GM12875 (cell line): ENCODE measurements at regions not wholly inside any gene's neighbourhood (a gene's known extent, or its start where the extent isn't known, plus 50 kb on each side); places are given as distances from the start of the nearest gene placed in this dataset.
"Not testable (repeated sequence)": the region's sequence is repeated elsewhere in the genome, so short reads cannot be mapped to it uniquely, and the experiment has no call there.

Experiments used
- H3K4me3 ChIP-seq: one replicate; pipeline ENCODE4 v1.5.1; 2011; ENCODE audit warnings: low read depth, low read length, control low read depth
- TF ChIP-seq, protein P1 (sequence below): IDR thresholded peaks from 2 replicates; pipeline ENCODE4 v1.5.1; 2011; ENCODE audit warnings: low read depth, mild to moderate bottlenecking, control low read depth, inconsistent platforms, low read length, moderate library complexity, borderline replicate concordance; ENCODE audit not compliant: insufficient read depth

DNA sequence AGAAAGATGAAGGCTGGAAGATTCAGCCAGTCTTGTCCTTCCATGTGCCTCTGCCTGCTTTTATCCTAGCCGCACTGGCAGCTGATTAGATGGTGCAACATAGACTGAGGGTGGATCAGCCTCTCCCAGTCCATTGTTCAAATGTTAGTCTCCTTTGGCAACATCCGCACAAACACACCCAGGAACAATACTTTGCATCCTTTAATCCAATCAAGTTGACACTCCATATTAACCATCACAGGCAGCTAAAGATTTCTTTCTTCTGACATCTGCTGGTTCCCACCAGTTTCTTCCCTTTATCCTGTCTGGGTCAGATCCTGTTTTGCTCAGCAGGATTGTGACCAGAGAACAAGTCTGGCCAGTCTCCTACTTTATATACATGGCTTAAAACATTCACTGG is 276.5 kb upstream of the TYRP1 start:
- TF ChIP-seq, protein P1, sequence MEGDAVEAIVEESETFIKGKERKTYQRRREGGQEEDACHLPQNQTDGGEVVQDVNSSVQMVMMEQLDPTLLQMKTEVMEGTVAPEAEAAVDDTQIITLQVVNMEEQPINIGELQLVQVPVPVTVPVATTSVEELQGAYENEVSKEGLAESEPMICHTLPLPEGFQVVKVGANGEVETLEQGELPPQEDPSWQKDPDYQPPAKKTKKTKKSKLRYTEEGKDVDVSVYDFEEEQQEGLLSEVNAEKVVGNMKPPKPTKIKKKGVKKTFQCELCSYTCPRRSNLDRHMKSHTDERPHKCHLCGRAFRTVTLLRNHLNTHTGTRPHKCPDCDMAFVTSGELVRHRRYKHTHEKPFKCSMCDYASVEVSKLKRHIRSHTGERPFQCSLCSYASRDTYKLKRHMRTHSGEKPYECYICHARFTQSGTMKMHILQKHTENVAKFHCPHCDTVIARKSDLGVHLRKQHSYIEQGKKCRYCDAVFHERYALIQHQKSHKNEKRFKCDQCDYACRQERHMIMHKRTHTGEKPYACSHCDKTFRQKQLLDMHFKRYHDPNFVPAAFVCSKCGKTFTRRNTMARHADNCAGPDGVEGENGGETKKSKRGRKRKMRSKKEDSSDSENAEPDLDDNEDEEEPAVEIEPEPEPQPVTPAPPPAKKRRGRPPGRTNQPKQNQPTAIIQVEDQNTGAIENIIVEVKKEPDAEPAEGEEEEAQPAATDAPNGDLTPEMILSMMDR = no peak
- no peak overlapping the region for H3K4me3 ChIP-seq

DNA sequence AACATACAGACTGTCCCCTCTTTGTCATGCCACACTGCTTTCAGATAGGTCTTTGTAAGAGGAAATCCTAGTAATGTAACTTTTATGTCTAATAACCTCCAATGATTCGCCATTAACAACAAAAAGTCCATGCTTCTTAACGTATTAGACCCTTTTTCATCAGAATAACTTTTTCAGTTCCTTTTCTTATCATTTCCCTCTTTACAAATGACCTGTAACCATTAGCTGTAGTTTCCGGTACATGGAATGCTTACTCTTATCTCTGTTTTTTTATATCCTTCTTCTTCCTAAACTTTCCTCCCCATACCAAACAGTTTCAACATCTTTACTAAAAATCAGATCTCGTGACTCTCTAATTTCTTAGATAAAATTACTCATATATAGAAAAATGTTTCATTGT is 268.9 kb upstream of the TYRP1 start:
- TF ChIP-seq, protein P1 = no peak

DNA sequence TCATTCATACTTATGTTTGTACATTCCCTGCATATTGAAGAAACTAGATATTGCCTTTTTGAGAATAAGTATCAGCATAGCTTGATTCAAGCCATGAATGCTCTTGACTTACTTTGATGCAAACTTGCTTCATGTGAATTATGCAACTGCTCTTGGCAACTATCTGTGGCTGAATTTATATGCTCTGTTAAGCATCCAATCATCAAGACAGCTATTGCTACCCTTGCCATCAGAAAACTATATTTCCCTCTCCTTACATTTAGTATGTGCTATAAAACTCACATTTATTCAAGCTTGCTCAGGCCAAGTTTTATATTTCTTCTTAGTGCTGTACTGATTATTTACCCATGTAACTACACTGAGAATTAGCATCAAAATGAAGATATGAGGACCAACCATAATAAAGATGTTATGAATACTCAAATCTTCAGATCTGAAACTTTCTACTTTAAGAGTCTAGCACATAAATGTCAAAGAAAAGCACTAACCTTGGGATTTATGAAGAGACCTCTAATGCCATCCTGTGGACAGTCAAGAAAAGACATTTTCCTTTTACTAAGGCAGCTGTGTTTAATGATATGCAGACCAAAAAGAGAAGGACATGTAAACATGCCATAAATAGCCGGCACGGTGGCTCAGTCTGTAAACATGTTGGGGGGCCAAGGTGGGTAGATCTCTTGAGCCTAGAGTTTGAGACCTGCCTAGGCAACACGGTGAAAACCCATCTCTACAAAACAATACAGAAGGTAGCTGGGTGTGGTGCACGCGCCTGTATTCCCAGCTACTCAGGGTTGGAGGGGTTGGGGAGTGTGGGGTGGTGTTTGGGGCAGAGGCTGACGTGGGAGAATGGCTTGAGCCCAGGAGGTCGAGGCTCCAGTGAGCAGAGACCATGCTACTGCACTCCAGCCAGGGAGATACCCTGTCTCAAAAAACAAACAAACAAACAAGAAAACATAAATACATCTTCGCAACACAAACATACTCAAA is 267.0 kb upstream of the TYRP1 start:
- TF ChIP-seq, protein P1 = no peak
- no peak overlapping the region for H3K4me3 ChIP-seq

More for the DNA sequence above, 268.9 kb upstream of the TYRP1 start:
- H3K4me3 ChIP-seq = no peak overlapping the region

DNA sequence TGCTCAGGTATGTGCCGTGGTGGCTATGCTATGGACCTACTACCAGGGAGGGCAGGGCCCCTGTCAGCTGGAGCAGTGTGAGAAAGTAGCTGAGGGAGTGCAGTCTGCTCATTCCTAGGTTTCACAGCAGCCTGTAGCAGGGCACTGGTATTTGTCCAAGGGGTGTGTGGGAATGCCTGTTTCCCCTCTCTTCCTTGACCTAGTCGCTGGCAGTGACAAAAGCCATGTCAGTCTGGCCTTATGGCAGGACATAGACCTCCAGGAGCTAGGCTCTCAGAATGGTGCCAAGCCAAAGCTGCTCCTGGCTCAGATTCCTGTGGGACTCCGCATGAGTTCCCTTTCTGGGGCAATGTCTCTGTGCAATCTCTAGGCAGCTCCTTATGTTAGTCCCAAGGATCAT is 253.9 kb upstream of the TYRP1 start:
- TF ChIP-seq, protein P1 = no peak
- no peak overlapping the region for H3K4me3 ChIP-seq

DNA sequence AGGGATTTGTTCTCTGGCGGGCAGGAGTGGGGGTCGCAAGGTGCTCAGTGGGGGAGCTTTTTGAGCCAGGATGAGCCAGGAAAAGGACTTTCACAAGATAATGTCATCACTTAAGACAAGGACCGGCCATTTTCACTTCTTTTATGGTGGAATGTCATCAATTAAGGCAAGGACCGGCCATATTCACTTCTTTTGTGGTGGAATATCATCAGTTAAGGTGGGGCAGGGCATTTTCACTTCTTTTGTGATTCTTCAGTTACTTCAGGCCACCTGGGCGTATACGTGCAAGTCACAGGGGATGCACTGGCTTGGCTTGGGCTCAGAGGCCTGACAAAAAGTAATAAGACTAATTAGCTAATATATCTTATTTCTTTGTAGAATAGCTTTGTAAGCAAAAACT is 252.1 kb upstream of the TYRP1 start:
- H3K4me3 ChIP-seq = not testable (repeated sequence)

DNA sequence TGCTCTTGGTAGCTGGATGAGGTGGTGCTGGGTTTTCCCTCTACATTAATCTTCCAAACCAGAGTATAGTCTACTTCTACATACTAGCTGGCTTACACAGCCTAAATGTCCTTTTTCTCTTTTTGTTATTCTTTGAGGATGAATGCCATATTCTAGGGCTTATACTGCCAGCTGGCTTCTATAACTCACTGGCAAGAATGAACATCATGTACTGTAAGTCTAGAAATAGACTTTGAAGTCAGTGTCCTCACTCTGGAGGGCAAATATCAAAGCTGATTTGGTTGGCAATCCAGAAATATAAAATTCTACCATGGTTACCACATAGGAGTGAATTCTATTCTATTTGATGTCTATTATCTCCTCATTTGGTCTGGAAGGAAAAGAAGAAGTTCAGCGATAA is 251.7 kb upstream of the TYRP1 start:
- H3K4me3 ChIP-seq = no peak overlapping the region

DNA sequence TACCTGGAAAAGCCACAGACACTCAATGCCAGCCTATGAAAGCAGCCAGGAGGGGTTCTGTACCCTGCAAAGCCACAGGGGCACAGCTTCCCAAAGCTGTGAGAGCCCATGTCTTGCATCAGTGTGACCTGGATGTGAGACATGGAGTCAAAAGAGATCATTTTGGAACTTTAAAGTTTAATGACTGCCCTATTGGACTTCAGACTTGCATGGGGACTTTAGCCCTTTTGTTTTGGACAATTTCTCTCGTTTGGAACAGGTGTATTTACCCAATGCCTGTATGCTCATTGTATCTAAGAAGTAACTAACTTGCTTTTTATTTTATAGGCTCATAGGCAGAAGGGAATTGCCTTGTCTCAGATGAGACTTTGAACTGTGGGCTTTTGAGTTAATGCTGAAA is 244.9 kb upstream of the TYRP1 start:
- TF ChIP-seq, protein P1 = no peak
- no peak overlapping the region for H3K4me3 ChIP-seq

More for the DNA sequence above, 251.7 kb upstream of the TYRP1 start:
- TF ChIP-seq, protein P1 = no peak

DNA sequence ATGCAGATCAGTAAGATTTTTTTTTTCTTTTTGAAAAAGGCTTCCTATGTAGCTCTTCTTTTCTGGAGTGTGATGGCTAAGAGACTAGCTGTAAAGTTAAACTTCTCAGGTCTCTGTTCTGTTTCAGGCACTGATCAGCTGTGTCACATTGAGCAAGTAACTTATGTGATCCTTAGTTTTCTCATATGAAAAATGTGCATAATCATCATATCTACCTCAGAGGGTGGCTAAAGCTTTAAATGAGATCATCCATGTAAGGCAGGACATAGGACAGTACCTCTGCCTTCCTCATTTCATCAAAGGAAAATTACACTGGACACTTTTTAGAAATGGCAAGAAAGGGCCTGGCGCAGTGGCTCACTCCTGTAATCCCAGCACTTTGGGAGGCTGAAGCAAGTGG is 235.9 kb upstream of the TYRP1 start:
- H3K4me3 ChIP-seq = no peak overlapping the region
- TF ChIP-seq, protein P1 = no peak
